Karpas-422 (cell line): ENCODE measurements at regions not wholly inside any gene's neighbourhood (a gene's known extent, or its start where the extent isn't known, plus 50 kb on each side); places are given as distances from the start of the nearest gene placed in this dataset.

Experiments
- DNase-seq: peaks from one replicate; pipeline ENCODE4 v3.0.0-alpha.2; 2015
- H2AFZ ChIP-seq: fragments of 200-600 bp; sonication (generic); 2 replicates; pipeline ENCODE4 v1.6.1; 2014; ENCODE audit warnings: antibody characterized with exemption, low read length, mixed read lengths
- H3K27ac ChIP-seq: fragments of 200-600 bp; sonication (generic); 2 replicates; pipeline ENCODE4 v1.5.1; 2014; ENCODE audit warnings: mild to moderate bottlenecking, low read length, moderate library complexity
- H3K27me3 ChIP-seq: fragments of 200-600 bp; sonication (generic); 2 replicates; pipeline ENCODE4 v1.6.1; 2014; ENCODE audit warnings: low read length, mixed read lengths
- H3K36me3 ChIP-seq: fragments of 200-600 bp; sonication (generic); 2 replicates; pipeline ENCODE4 v1.6.1; 2014; ENCODE audit warnings: low read length, mixed read lengths; ENCODE audit not compliant: insufficient read depth
- H3K4me1 ChIP-seq: fragments of 200-600 bp; sonication (generic); 2 replicates; pipeline ENCODE4 v1.6.1; 2014; ENCODE audit warnings: mild to moderate bottlenecking, low read length, mixed read lengths
- H3K4me2 ChIP-seq: fragments of 200-600 bp; sonication (generic); 2 replicates; pipeline ENCODE4 v1.6.1; 2014; ENCODE audit warnings: low read length, low read depth, mild to moderate bottlenecking; ENCODE audit not compliant: poor library complexity, severe bottlenecking
- H3K4me3 ChIP-seq: fragments of 200-600 bp; sonication (generic); 2 replicates; pipeline ENCODE4 v1.5.1; 2014; ENCODE audit warnings: mild to moderate bottlenecking, antibody characterized with exemption, low read length, mixed read lengths
- H3K79me2 ChIP-seq: fragments of 200-600 bp; sonication (generic); 2 replicates; pipeline ENCODE4 v1.6.1; 2014; ENCODE audit warnings: mild to moderate bottlenecking, low read length, mixed read lengths
- H3K9ac ChIP-seq: fragments of 200-600 bp; sonication (generic); 2 replicates; pipeline ENCODE4 v1.6.0; 2014; ENCODE audit warnings: low read length
- H3K9me2 ChIP-seq: fragments of 200-600 bp; sonication (generic), shearing (Covaris generic); replicated peaks from 2 replicates; pipeline ENCODE4 v1.6.0; 2014; ENCODE audit warnings: mild to moderate bottlenecking, low read length, moderate library complexity; ENCODE audit not compliant: insufficient read depth
- H3K9me3 ChIP-seq: fragments of 300-700, 200-600 bp; sonication (generic); 2 replicates; pipeline ENCODE4 v1.6.1; 2014; ENCODE audit warnings: low read length, mixed read lengths
- H4K20me1 ChIP-seq: fragments of 200-600 bp; sonication (generic); 2 replicates; pipeline ENCODE4 v1.6.1; 2014; ENCODE audit warnings: mild to moderate bottlenecking, antibody characterized with exemption, low read length, low read depth; ENCODE audit not compliant: insufficient read depth

- no peaks in the 10 kb centered on the region for H3K4me1 ChIP-seq
- H3K79me2 ChIP-seq, result no peaks in the 10 kb centered on the region
- H3K27me3 ChIP-seq, result no peaks in the 10 kb centered on the region
- DNase-seq, result no peak
- no peaks in the 10 kb centered on the region for H3K9me3 ChIP-seq
- no peak overlapping the region for H2AFZ ChIP-seq
- H3K27ac ChIP-seq, result no peak overlapping the region
- H3K9me2 ChIP-seq, result no peaks in the 10 kb centered on the region
- no peak overlapping the region for H3K9ac ChIP-seq
- no peak overlapping the region for H3K4me3 ChIP-seq
- H3K36me3 ChIP-seq, result no peaks in the 10 kb centered on the region
- no peaks in the 10 kb centered on the region for H4K20me1 ChIP-seq
- no peak overlapping the region for H3K4me2 ChIP-seq
Measured at GRCh38 chr2:221657806-221658205, 85.7 kb upstream of the EPHA4 start.

- DNase-seq, result no peak
- Histone ChIP-seq H3K4me1 (no peaks in the 10 kb centered on the region), H2AFZ (no peak overlapping the region), H3K27me3 (no peaks in the 10 kb centered on the region), H4K20me1 (no peaks in the 10 kb centered on the region), H3K9me3 (no peaks in the 10 kb centered on the region), H3K27ac (no peak overlapping the region), H3K36me3 (no peaks in the 10 kb centered on the region), H3K4me2 (no peak overlapping the region), H3K4me3 (no peak overlapping the region), H3K9ac (no peak overlapping the region), H3K9me2 (no peaks in the 10 kb centered on the region), H3K79me2 (no peaks in the 10 kb centered on the region)
Measured at GRCh38 chr2:221655300-221655699, 83.2 kb upstream of the EPHA4 start.

GRCh38 chr2:221653182-221653581 lies 81.1 kb upstream of the EPHA4 start:
- Histone ChIP-seq H3K36me3 (no peaks in the 10 kb centered on the region), H4K20me1 (no peaks in the 10 kb centered on the region), H3K9me2 (no peaks in the 10 kb centered on the region), H3K27ac (no peak overlapping the region), H3K79me2 (no peaks in the 10 kb centered on the region), H3K27me3 (no peaks in the 10 kb centered on the region), H3K4me2 (no peak overlapping the region), H3K9ac (no peak overlapping the region), H3K4me1 (no peaks in the 10 kb centered on the region), H3K9me3 (no peaks in the 10 kb centered on the region), H3K4me3 (no peak overlapping the region), H2AFZ (no peak overlapping the region)
- no peak for DNase-seq

GRCh38 chr2:221649051-221649775 lies 77.1 kb upstream of the EPHA4 start:
- Histone ChIP-seq H3K4me2 (no peak overlapping the region), H4K20me1 (no peaks in the 10 kb centered on the region), H3K9ac (no peak overlapping the region), H3K9me3 (no peaks in the 10 kb centered on the region), H3K36me3 (no peaks in the 10 kb centered on the region), H3K4me3 (no peak overlapping the region), H3K4me1 (no peaks in the 10 kb centered on the region), H3K27ac (no peak overlapping the region), H3K9me2 (no peaks in the 10 kb centered on the region), H3K79me2 (no peaks in the 10 kb centered on the region), H2AFZ (no peak overlapping the region), H3K27me3 (no peaks in the 10 kb centered on the region)
- no peak for DNase-seq

- Histone ChIP-seq H3K4me3 (no peak overlapping the region), H2AFZ (no peak overlapping the region), H3K9me3 (no peaks in the 10 kb centered on the region), H3K36me3 (no peaks in the 10 kb centered on the region), H3K79me2 (no peaks in the 10 kb centered on the region), H3K9ac (no peak overlapping the region), H3K4me2 (no peak overlapping the region), H3K27ac (no peak overlapping the region), H3K4me1 (no peaks in the 10 kb centered on the region), H3K9me2 (no peaks in the 10 kb centered on the region), H4K20me1 (no peaks in the 10 kb centered on the region), H3K27me3 (no peaks in the 10 kb centered on the region)
- no peak for DNase-seq
Measured at GRCh38 chr2:221642447-221642846, 70.3 kb upstream of the EPHA4 start.

- H3K4me3 ChIP-seq, result no peak overlapping the region
- no peak overlapping the region for H2AFZ ChIP-seq
- no peak for DNase-seq
- H3K9me2 ChIP-seq, result no peaks in the 10 kb centered on the region
- no peaks in the 10 kb centered on the region for H4K20me1 ChIP-seq
- H3K9me3 ChIP-seq, result no peaks in the 10 kb centered on the region
- no peak overlapping the region for H3K4me2 ChIP-seq
- no peak overlapping the region for H3K9ac ChIP-seq
- no peaks in the 10 kb centered on the region for H3K27me3 ChIP-seq
- no peaks in the 10 kb centered on the region for H3K79me2 ChIP-seq
- H3K27ac ChIP-seq, result no peak overlapping the region
- no peaks in the 10 kb centered on the region for H3K4me1 ChIP-seq
- H3K36me3 ChIP-seq, result no peaks in the 10 kb centered on the region
Measured at GRCh38 chr2:221641181-221641871, 69.2 kb upstream of the EPHA4 start.

GRCh38 chr2:221640686-221641085 lies 68.6 kb upstream of the EPHA4 start:
- H3K4me1 ChIP-seq, result no peaks in the 10 kb centered on the region
- DNase-seq, result no peak
- H2AFZ ChIP-seq, result no peak overlapping the region
- no peaks in the 10 kb centered on the region for H3K9me2 ChIP-seq
- H3K9me3 ChIP-seq, result no peaks in the 10 kb centered on the region
- no peaks in the 10 kb centered on the region for H4K20me1 ChIP-seq
- H3K27ac ChIP-seq, result no peak overlapping the region
- H3K4me3 ChIP-seq, result no peak overlapping the region
- H3K4me2 ChIP-seq, result no peak overlapping the region
- no peaks in the 10 kb centered on the region for H3K79me2 ChIP-seq
- H3K36me3 ChIP-seq, result no peaks in the 10 kb centered on the region
- no peaks in the 10 kb centered on the region for H3K27me3 ChIP-seq
- no peak overlapping the region for H3K9ac ChIP-seq

GRCh38 chr2:221637851-221638250 lies 65.7 kb upstream of the EPHA4 start:
- H2AFZ ChIP-seq, result no peak overlapping the region
- no peaks in the 10 kb centered on the region for H3K27me3 ChIP-seq
- H3K4me2 ChIP-seq, result no peak overlapping the region
- no peak overlapping the region for H3K27ac ChIP-seq
- H3K79me2 ChIP-seq, result no peaks in the 10 kb centered on the region
- H3K9me2 ChIP-seq, result no peaks in the 10 kb centered on the region
- no peaks in the 10 kb centered on the region for H3K36me3 ChIP-seq
- H3K4me1 ChIP-seq, result no peaks in the 10 kb centered on the region
- no peaks in the 10 kb centered on the region for H3K9me3 ChIP-seq
- H3K4me3 ChIP-seq, result no peak overlapping the region
- no peak for DNase-seq
- no peaks in the 10 kb centered on the region for H4K20me1 ChIP-seq
- H3K9ac ChIP-seq, result no peak overlapping the region
